Fibroblast of skin of right quadriceps (primary cell): ENCODE measurements at regions not wholly inside any gene's neighbourhood (a gene's known extent, or its start where the extent isn't known, plus 50 kb on each side); places are given as distances from the start of the nearest gene placed in this dataset.

Source experiments
- DNase-seq: peaks from one replicate; pipeline ENCODE4 v3.0.0-alpha.2; 2013

DNA sequence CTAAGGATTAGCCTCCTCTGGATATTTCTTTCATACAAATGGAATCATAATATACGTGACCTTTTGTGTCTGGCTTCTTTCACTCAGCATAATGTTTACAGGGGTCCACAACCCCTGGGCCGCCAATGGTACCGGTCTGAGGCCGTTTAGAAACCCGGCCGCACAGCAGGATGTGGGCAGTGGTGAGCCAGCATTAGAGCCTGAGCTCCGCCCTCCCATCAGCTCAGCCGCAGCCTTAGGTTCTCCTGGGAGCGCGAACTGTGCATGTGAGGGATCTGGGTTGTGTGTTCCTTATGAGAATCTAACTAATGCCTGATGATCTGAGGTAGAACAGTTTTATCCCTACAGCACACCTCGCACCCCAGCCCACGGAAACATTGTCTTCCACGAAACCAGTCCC is 229.7 kb downstream of the ICE1 start:
- no peak for DNase-seq

DNA sequence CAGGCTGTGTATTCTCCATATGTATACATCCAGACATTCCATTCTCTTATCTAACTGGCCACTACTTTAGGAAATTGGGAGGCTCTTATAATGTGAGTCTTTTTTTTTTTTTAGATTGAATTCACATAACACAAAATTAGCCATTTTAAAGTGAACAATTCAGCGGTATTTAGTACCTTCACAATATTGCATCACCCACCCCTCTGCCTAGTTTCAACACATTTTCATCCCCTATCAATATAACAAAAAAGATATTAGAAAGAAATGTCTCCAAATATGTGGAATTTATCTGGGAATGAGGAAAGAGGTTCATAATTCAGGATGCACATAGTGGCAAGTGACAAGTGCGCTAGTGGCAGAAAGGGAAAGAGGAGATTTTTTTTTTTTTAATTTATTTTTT is 228.5 kb downstream of the ICE1 start:
- no peak for DNase-seq

DNA sequence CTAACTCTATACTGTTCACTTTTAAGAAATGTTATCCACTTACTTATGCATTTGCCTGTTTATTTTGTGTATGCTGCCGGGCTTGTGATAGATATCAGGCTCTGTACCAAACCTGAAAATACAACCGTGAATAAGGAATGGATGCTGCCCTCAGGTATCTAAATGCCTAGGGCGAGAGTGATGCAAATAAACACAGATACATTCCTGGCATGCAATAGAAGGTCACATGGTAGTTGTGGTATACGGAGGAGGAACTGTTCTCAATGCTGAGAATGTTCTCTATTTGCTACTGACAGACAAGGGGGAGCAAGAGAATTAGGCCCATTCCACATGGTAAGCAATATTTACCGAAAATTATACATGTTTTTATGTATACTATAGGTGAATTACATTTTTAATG is 227.8 kb downstream of the ICE1 start:
- DNase-seq: no peak

DNA sequence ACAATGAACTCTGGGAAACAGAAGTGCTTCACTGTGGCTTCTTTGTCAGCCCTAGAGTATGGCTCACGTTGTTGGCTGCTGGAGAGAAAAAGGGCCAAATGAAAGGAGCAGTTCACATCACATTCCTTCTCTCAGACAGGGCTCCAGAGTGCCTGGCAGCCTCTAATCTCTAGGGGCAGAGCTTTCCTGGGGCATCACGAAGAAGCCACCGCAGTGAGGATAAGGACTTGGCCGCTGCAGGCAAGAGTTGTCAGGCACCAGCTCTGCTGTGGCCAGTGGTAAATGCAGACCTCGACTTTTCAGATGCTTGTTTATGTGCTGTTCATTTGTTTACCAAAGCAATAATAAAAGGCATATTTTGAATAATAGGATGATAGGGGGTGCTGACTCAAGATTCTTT is 227.2 kb downstream of the ICE1 start:
- DNase-seq: no peak

DNA sequence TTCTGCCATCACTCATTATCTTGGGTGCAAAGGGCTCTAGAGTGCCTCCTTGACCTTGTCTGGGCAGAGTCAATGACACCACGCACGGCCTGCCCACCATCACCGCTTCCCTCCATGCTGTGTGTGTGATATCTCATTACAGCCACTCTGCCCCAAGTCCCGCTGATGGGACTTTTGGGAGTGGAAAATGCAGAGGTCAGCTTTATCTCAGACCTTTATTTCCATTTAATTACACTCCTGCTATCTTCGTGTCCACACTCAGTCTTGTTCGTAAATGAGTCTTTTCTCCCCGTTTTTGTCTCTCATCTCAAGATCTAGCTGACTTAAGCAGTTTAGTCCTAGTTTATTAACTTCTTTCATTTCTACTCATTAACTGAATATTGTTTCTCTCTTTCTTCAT is 226.2 kb downstream of the ICE1 start:
- DNase-seq: no peak

DNA sequence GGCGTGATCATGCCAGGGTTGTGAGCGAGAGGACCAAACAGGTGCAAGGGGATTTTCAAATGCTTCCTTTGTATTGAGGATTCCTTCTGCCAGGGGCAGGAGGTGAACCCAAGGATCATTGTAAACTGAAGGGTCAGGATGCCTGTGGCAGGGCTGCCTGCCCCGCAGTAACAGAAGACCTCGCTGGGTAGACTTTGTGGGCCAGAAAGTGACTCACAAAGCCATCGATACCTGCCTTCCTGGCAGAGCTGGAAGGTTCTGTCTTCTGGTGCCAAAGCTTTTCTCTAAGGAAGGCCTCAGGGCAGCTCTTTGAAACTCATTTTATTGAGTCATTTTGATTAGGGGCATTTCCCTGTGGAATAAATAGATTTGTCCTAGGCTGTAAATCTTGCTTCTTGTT is 223.4 kb downstream of the ICE1 start:
- DNase-seq: no peak

DNA sequence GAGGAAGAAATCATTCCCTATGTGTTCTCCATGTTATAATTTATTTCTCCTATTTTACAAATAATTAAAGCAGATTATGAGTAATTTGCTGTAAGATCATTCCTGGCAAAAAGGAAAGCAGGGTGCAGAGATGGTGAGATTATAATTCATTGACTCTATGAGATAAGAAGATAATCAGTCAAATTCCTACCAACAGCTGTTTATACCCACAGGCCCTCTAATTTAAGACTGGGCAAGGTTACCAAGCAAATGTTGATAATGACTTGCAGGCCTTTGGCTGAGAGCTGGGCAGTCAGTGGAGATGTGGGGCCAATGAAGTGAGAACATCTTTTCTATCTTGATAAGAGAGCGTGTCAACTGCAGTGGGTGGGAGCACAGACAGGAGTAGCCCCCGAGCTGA is 222.7 kb downstream of the ICE1 start:
- DNase-seq: no peak

DNA sequence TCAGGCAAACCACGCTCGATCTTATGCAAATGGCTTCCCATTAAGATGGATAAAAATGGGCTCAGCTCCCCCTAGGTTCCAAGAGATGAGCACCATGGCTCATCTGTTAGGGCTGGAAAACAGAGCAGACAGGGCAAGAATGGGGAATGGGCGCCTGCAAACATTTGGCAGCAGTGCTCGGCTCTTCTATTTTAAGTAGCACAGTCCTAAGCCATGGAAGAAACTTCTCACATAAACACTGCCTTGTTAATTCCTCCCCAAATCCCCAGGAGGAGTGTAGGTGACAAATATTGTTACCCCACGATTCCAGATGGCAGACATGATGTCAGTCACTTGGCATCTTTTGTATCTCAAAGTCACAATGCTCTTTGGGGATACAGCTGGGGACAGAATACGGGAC is 221.8 kb downstream of the ICE1 start:
- DNase-seq: no peak

DNA sequence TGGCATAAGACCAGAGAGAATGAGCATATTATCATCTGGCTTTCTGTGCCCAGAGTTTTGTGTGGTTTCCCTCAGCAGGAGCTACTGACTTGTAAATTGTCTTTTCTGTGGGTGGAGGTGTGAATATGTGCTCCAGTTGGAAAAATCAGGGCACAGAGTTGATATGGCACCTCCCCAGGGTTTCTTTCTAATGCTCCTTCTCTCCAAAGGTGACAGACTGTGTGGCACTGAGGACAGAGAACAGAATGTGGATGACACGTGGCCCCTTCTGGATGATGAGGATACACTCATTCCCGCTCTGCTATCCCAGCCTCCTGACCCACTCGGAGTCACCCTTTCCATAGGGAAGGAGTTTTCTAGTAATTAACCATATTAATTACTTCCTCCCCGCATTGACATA is 221.0 kb downstream of the ICE1 start:
- no peak for DNase-seq

DNA sequence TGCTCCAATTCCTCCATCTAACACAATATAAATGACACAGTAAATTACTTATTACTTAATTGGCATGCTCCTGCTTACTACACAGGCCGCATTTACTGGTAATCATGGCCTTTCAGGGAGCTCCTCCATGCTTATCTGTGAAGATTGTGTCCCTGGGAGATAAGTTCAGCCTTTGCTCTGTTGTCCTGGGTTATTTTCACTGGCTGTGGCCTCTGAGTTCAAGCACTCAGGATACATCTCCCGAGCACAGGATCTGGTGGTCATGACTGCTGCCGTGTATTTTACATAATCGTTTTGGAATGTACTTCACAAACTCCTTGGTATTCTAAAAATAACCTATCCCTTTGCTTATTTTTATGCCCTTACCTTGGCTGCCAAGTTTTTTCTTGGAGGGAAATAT is 215.7 kb downstream of the ICE1 start:
- peak; percentile 6 for DNase-seq

DNA sequence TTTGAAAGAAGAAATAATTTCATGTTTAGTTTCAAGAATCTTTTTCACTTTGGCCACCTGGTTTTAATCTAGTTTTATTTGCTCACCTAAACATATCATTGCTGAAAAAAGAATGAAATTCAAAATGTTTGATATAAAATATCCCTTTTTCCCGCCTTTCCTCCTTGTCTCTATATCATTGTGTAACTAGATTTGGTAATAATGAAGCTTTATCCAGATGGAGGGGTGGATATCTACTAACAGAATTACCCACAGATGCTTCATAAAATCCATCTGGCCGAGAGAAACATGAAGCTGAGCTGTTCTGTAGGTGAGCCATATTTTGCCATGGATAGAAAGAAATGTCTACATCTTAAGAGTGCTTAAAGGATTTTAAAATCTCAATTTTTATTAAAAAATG is 214.7 kb downstream of the ICE1 start:
- no peak for DNase-seq

DNA sequence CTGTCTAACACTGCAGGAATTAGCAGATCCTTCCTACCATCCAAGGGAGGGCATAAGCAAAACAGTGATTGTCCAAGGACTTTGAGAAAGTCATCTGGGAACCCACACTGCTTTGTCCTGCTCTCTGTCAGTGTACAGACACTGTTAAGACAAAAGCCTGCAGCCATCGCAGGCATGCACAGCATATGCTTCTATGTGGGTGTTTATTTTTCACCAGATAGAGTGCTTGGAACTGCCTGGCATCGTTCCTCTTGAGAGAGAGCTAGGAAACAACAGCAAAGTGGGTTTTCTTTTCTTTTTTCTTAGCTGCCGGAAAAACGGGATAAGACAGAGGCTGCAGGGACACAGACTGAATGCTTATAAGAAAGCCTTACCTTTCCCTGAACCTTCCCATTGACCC is 212.3 kb downstream of the ICE1 start:
- DNase-seq: no peak

DNA sequence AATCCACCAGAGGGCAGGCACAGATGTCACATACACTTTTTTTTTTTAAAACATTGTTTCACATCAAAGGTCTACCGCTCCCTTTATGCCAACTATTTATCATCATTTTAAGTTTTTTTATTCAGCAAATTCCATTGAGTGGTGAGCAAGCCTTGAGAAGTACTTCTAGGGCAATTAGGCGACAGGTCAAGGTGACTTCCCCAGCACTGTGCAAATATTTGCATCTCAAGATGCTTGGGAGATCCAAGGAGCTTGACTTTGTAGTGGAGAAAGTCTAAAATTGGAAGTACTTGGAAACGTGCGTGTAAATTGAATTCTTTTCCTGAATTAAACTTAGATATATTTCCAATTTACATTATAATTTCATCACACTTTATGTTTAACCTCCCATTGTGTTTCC is 211.1 kb downstream of the ICE1 start:
- DNase-seq: no peak

DNA sequence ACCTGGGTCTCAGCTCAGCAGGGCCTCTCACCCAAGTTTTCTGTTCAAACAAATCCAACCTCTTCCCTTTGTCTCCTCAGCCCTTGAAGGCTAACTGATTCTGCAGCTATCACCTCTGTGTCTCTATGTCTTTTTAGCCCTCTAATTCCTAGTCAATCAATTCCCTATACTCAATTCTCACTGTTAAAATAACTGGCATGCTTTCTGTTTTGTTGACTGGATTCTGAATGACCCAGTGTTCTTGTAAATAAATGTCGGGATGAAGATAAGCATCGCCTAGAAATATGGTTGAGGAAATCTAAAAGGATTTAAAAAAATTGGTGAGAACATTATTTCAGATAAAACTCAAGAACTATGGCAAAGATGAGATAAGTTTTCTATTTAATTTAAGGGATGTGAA is 210.2 kb downstream of the ICE1 start:
- DNase-seq: no peak

DNA sequence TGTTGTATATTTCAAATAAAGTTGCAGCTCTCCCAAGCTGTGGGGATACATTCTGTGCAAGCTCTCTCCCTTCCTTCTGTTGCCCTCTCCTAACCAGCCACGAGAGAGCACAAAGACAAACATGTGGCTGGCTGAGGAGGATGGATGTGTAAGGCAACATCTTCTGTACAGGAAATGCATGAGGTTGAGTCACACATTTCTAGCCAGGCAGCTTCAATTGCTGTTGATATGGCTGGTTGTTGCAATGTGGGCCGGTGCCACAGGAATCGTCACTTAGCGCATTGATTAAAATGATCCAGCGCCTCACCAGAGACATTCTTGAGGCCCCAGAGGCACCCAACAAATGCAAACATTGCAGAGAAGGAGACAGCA is 207.1 kb downstream of the ICE1 start:
- DNase-seq: peak; percentile 34

DNA sequence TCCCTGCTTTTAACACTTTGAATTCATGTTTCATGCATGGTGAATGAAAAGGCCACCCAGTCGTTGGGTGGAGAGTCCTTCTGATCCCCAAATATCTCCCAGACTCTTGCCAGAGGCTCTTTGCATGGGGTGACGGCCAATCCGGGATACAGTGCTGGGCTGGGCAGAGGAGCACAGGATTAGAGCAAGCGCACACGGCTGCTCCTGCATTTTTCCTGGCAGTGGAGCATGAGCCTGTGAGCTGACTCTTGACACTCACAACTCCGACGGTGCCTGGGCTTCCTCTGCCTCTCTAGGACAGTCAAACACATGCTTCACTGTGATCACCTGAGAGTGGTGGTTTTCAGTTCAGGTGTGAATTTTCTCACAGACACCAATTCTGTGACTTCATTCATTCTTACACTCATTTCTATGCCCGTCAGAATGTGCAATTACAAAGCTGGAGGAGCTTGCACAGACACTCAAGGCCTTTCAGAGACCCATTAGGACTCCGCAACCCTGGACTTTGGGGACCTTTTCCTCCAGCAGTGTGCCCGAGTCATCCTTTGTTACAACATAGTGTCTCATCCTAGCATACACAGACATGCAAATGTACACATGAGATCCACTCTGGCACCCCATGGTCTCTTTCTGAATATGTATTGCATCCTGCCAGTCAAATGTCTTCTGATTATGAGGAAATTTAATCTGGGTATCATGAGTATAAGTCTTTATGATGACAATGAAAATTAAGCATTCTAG is 206.6 kb downstream of the ICE1 start:
- no peak for DNase-seq

DNA sequence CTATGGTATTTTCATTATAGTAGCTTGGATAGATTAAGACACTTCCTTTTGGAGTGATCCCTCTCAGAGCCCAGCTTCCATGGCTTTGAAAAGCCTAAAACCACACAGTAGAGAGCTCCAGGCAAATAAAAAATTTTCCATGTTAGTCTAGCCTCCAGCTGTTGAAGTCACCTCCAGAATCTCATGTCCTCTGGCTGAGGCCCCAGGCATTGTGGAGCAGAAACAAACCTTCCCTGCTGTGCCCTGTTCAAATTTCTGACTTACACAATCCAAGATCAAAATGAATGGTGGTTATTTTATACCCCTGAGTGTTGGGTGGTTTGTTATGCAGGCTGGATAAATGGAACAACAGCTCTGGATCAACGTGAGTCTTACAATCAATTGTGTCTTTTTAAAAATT is 203.9 kb downstream of the ICE1 start:
- DNase-seq: no peak

DNA sequence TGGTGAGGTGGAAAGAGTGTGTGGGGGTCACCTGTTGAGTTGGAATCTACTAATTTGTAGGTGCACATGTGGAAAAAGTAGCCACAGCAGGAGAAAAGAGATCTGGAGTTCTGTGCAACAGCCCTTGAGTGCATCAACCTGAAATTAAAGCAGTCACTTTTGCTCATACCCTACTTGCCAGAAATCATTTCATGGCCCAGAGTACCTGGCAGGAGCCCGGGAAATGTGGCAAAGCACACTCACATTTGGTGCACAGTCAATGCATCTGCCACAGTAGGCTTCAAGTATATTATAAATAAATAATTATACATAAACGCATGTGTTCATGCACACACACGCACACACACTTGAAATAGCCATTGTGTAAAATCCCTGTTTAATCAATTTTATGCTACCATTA is 203.0 kb downstream of the ICE1 start:
- no peak for DNase-seq

DNA sequence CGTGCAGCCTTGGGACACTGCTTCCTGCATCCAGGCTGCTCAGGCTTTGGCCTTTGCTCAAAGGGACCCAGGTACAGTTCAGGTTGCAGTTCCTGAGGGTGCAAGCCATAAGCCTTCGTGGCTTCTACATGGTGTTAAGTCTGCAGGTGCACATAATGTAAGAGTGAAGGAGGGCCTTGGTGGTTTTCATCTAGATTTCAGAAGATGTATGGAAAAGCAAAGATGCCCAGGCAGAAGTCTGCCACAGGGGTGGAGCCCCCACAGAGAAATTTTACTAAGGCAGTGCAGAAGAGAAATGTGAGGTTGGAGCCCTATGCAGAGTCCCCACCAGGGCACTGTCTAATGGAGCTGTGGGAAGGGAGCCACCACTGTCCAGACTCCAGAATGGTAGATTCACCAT is 200.9 kb downstream of the ICE1 start:
- no peak for DNase-seq

DNA sequence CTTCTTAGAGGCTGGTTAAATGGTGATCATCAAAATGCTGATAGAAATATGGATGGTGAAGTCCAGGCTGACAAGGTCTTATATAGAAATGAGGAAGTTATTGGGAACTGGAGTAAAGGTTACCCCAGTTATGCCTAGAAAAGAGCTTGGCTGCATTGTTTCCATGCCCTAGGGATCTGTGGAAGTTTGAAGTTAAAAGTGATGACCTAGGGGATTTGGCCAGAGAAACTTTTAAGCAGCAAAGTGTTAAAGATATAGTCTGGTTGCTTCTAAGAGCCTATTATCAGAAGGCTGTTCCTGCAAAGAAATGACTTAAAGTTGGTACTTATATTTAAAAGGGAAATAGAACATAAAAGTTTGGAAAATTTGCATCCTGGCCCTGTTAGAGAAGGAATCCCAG is 200.3 kb downstream of the ICE1 start:
- DNase-seq: no peak

DNA sequence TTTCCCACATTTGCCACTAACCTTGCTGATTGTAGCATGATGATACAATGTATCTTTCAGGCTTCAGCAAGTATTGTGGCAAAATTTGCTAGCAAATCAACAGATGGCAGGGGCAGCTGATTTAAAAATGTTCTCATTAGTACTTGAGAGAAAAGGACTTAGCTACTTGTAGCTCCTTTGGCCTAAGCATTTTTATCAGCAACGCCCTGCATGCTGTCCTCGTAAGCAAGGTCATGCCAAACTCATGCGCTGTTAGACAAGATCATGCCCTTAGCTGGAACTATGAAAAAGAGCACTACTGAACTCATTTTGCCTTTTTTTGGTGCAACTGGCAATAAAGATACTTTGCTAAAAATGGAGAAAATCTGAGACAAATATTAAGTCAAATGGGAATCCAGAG is 197.1 kb downstream of the ICE1 start:
- no peak for DNase-seq

DNA sequence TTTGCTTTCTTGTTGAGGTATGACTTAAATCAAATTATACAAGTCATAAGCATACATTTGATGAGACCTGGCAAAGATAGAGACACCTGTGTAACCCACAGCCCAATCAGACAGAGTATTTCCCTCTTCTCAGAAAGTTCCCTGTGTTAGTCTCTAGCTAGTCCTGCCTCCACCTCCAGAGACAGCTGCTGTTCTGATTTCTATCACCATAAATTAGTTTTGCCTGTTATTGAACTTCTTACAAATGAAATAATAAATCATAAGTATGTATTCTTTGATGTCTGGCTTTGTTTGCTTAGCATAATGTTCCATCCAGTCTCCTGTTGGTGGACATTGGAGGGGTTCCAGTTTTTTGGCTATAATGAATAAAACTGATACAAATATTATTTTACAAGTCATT is 194.5 kb downstream of the ICE1 start:
- DNase-seq: no peak

DNA sequence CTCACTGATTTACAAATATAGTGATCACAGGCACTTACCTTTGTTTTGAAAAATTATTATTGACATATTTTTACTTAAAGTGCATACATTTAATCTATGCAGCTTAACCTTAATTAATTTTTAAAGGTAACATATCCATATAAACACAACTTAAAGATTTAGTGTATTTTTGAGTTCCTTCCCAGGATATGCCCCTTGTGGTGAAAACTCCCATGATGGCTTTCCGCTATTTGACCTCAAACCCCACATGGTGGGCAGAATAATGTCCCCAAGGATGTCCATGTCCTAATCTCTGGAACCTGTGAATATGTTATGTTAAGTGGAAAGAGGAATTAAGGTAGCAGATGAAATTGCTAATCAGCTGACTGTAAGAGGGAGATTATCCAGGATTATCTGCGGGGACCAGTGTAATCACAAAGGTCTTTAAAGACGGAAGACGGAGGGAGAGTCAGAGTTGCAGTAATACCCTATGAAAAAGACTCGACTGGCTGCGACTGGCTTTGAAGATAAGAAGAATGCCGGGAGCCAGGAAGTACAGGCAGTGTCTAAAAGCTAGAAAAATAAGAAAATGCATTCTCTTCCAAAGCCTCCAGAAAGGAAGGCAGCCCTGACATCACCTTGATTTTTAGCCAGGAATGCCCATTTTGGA is 193.9 kb downstream of the ICE1 start:
- DNase-seq: no peak

DNA sequence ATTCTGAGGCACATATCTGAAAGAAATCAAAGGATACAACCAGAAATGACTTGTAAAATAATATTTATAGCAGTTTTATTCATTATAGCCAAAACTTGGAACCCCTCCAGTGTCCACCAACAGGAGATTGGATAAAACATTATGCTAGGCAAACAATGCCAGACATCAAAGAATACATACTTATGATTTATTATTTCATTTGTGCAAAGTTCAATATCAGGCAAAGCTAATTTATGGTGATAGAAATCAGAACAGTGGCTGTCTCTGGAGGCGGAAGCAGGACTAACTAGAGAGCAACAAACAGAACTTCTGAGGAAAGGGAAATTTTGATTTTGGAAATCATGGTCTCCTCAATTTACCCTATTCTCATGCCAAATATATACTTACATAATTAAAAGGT is 193.1 kb downstream of the ICE1 start:
- no peak for DNase-seq

DNA sequence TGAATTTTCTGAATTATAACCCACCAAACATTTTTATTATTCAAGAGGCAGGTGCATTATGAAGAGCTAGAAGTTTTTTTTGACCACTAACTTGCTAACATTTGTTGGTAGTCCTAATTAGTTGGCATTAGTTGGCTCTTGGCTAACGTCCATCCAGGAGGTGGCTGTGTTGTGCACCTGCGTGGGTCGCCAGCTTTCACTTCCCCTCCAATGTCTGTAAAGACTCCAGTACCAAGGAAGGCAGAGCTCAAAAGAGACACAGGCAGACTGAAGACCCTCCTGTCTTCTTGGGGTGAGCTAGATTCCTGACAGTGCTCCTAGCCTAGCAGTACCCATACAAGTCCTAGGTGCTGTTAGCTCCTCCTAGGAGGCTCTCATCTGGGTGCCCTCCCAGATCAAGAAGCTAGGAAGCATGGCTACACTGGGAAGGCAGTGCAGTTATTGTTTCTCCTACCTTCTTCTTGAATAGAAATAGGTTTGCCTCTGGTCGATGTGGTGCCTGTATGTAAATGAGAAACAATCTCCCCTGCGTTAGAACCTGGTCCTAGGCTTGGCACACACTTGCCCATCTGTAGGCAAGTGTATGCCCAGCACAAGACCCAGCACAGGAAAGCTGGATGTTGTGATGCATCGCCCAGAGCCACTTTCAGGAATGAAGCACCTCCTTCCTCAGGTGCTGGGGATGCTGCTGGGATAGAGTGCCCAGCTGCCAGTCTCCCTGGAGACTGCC is 190.9 kb downstream of the ICE1 start:
- DNase-seq: no peak
